ENCODE measurements at regions not wholly inside any gene's neighbourhood (a gene's known extent, or its start where the extent isn't known, plus 50 kb on each side); places are given as distances from the start of the nearest gene placed in this dataset.
A peak's percentile ranks its signal among the peaks of the same experiment; 100 is the strongest.

DNA sequence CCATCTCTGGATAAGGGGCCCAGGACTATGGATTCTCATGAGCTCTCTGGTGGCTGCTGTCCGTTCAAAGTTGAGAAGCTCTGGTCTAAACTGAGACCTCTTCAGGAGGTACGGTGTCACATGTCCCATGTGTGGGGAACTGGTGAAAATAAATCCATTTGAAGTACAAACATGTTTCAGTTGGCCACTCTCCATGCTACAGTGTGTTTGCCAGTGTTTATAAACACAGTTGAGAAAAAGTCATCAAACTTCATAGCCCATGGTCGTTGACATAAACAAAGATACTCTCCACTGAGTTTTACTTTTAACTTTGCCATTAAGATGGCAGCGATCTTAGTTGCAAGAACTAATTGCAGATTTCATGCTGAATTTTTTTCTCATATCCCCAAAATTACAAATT lies 72.8 kb downstream of the PSMG1 start:
- no peak overlapping the region for H3K4me2 ChIP-seq (ENCODE audit: unreplicated experiment)
- in situ Hi-C loops (cut with MboI): no loop called here

DNA sequence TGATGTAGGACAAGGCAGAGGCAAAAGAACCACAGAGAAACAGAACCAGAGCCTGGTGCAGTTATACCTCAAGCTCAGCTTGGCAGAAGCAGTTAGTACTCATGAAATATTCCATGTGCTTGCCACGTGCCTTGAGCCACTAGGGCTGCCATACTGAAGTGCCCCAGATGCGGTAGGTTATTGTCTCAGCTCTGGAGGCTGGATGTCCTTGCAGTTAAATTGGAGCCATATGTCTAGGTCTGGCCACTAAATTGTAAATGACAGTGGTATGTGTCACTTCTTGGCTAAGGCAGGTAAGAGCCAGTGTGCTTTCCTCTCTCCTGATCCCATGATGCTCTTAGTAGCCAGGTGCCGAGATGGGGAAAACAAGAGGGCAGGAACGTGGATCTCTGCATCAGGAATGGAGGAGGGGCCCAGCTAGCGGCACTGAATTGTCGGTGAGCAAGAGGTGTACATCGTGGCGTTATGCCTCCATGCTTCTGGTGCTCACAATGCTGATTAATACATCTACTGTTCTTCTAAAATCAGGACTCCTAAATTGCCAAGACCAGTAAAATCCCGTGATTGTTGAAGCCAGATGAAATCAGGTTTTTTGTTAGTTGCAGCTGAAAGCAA lies 73.5 kb downstream of the PSMG1 start:
- H3K9me2 ChIP-seq (ENCODE audit: insufficient read depth): no peaks in the 10 kb centered on the region
- H3K9me3 ChIP-seq (ENCODE audit: low read depth): no peaks in the 10 kb centered on the region
- in situ Hi-C loops (cut with MboI): no loop called here
- H3K27ac ChIP-seq: no peak overlapping the region
- TF ChIP-seq EZH2 (IDR thresholded peaks at IDR 0.05; ENCODE audit: insufficient read depth, poor library complexity, severe bottlenecking) (no peak), EZH2phosphoT487 (IDR thresholded peaks at IDR 0.05; ENCODE audit: insufficient read depth, low read depth) (no peak)
- H2AFZ ChIP-seq: no peak overlapping the region
- no peaks in the 10 kb centered on the region for H3K36me3 ChIP-seq (ENCODE audit: low read depth)
- H3K79me2 ChIP-seq (ENCODE audit: insufficient read depth): no peaks in the 10 kb centered on the region
- peaks cover 7% of the 10 kb centered on the region; the same call in 1 of the 2 replicates for H3K4me1 ChIP-seq (ENCODE audit: insufficient read depth)
- H3K9ac ChIP-seq: no peak overlapping the region
- H3F3A ChIP-seq (ENCODE audit: insufficient read depth): peaks cover 9% of the 10 kb centered on the region
- WGBS, 2 experiments (ENCODE audit: low coverage in 1 of 2, low lambda C conversion rate in 2 of 2, missing lambda C conversion rate in 2 of 2): 53 to 57% methylated on average over 9 of the region's 9 CpGs
- no peaks in the 10 kb centered on the region for H3K27me3 ChIP-seq (replicated peaks; ENCODE audit: insufficient read depth)
- no peak overlapping the region for H3K4me2 ChIP-seq (ENCODE audit: unreplicated experiment)
- H4K20me1 ChIP-seq (ENCODE audit: insufficient read depth): no peaks in the 10 kb centered on the region
- no peak overlapping the region for H3K4me3 ChIP-seq
- peak; percentile 5 for DNase-seq

More for the DNA sequence above, 72.8 kb downstream of the PSMG1 start:
- Histone ChIP-seq H3K4me1 (ENCODE audit: insufficient read depth) (peaks cover 11% of the 10 kb centered on the region), H3F3A (ENCODE audit: insufficient read depth) (peaks cover 6% of the 10 kb centered on the region; the same call in 1 of the 2 replicates), H3K4me3 (no peak overlapping the region), H3K36me3 (ENCODE audit: low read depth) (no peaks in the 10 kb centered on the region), H3K9me3 (ENCODE audit: low read depth) (no peaks in the 10 kb centered on the region), H3K79me2 (ENCODE audit: insufficient read depth) (no peaks in the 10 kb centered on the region), H3K9me2 (ENCODE audit: insufficient read depth) (no peaks in the 10 kb centered on the region), H4K20me1 (ENCODE audit: insufficient read depth) (no peaks in the 10 kb centered on the region), H3K27ac (no peak overlapping the region), H3K9ac (no peak overlapping the region), H3K27me3 (replicated peaks; ENCODE audit: insufficient read depth) (no peaks in the 10 kb centered on the region), H2AFZ (no peak overlapping the region)
- DNase-seq: no peak
- TF ChIP-seq EZH2 (IDR thresholded peaks at IDR 0.05; ENCODE audit: insufficient read depth, poor library complexity, severe bottlenecking) (no peak), EZH2phosphoT487 (IDR thresholded peaks at IDR 0.05; ENCODE audit: insufficient read depth, low read depth) (no peak)
- 59 to 61% methylated on average over 4 of the region's 4 CpGs for WGBS, 2 experiments (ENCODE audit: low coverage in 1 of 2, low lambda C conversion rate in 2 of 2, missing lambda C conversion rate in 2 of 2)

DNA sequence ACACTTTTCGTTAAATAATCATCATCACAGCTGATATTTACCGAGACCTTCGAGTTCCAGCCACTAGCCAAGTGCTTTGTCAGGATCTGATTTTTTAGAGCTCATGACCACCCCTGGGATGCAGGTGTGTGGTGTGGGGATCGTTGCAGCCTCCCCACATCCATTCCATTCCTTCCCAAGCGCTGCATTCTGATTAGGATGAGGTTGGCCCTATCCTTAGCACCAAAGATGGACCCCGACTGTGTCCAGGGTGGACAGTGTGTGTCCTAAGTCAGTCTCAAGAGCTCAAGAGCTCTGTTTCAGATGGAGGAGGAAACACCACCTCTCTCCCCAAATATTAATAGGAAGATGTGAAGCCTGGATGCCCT lies 74.1 kb downstream of the PSMG1 start:
- Histone ChIP-seq H3K4me2 (ENCODE audit: unreplicated experiment) (no peak overlapping the region), H3K27me3 (replicated peaks; ENCODE audit: insufficient read depth) (no peaks in the 10 kb centered on the region), H3K9me3 (ENCODE audit: low read depth) (no peaks in the 10 kb centered on the region), H3F3A (ENCODE audit: insufficient read depth) (peaks cover 10% of the 10 kb centered on the region), H3K9ac (no peak overlapping the region), H2AFZ (no peak overlapping the region), H3K27ac (no peak overlapping the region), H3K36me3 (ENCODE audit: low read depth) (no peaks in the 10 kb centered on the region), H3K4me3 (no peak overlapping the region), H4K20me1 (ENCODE audit: insufficient read depth) (no peaks in the 10 kb centered on the region), H3K79me2 (ENCODE audit: insufficient read depth) (no peaks in the 10 kb centered on the region), H3K4me1 (ENCODE audit: insufficient read depth) (peaks cover 9% of the 10 kb centered on the region), H3K9me2 (ENCODE audit: insufficient read depth) (no peaks in the 10 kb centered on the region)
- DNase-seq: no peak
- in situ Hi-C loops (cut with MboI): no loop called here
- TF ChIP-seq EZH2 (IDR thresholded peaks at IDR 0.05; ENCODE audit: insufficient read depth, poor library complexity, severe bottlenecking) (no peak), EZH2phosphoT487 (IDR thresholded peaks at IDR 0.05; ENCODE audit: insufficient read depth, low read depth) (no peak)
- WGBS, 2 experiments (ENCODE audit: low coverage in 1 of 2, low lambda C conversion rate in 2 of 2, missing lambda C conversion rate in 2 of 2): 91 to 96% methylated on average over 6 of the region's 6 CpGs

DNA sequence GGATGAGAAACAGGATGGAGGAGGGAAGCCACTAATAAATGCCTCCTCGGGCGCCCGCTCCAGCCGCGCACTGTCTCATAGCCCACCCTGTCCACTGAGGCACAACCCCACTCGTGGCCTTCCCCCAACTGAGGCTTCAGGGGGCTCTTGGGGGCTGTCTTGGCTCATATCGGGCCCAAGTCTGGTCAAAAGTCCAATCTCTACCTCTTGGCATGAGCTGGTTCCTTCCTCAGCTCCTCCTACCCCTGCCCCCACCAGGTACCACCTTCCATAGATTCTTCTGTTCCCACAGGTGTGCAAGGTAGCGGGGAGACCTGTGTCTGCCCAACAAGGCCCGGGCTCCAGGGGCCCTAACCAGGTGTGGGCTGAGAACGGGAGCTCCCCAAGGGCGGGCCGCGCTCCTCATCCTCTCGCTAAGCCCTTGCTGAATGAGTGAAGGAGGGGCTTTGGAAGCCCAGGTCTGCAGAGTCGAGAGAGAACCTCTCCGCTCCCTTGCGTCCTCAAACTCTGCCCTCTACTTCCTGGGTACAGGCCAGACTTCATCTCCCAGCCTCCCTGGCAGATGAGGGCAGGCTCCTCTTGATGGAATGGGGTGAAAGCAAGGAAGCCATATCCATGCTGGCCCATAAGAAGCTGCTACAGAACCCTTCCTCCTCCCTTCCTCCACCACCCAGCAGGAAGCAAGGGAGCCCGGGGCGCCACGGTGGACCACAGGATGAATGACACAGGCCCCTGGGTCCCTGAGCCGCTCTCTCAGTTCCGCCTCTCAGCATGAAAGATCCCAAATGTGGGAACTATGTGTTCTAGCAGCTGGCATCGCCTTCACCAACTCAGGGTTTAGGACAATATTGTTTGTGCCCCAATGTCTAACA lies 74.7 kb downstream of the PSMG1 start:
- no peak for TF ChIP-seq EZH2 (IDR thresholded peaks at IDR 0.05; ENCODE audit: insufficient read depth, poor library complexity, severe bottlenecking)
- no peak for TF ChIP-seq EZH2phosphoT487 (IDR thresholded peaks at IDR 0.05; ENCODE audit: insufficient read depth, low read depth)
- Histone ChIP-seq H3K27me3 (replicated peaks; ENCODE audit: insufficient read depth) (no peaks in the 10 kb centered on the region), H3K4me1 (ENCODE audit: insufficient read depth) (peaks cover 15% of the 10 kb centered on the region), H2AFZ (no peak overlapping the region), H3K36me3 (ENCODE audit: low read depth) (no peaks in the 10 kb centered on the region), H4K20me1 (ENCODE audit: insufficient read depth) (no peaks in the 10 kb centered on the region), H3K27ac (no peak overlapping the region), H3K4me2 (ENCODE audit: unreplicated experiment) (no peak overlapping the region), H3K9me2 (ENCODE audit: insufficient read depth) (no peaks in the 10 kb centered on the region), H3F3A (ENCODE audit: insufficient read depth) (peaks cover 10% of the 10 kb centered on the region), H3K9me3 (ENCODE audit: low read depth) (no peaks in the 10 kb centered on the region), H3K79me2 (ENCODE audit: insufficient read depth) (no peaks in the 10 kb centered on the region), H3K9ac (no peak overlapping the region), H3K4me3 (no peak overlapping the region)
- in situ Hi-C loops (cut with MboI): no loop called here
- 92 to 94% methylated on average over 21 to 23 of the region's 23 CpGs for WGBS, 2 experiments (ENCODE audit: low coverage in 1 of 2, low lambda C conversion rate in 2 of 2, missing lambda C conversion rate in 2 of 2)
- DNase-seq: no peak

Measured in GM23248 (cell line).